HG03045 (cell line): ENCODE measurements at regions not wholly inside any gene's neighbourhood (a gene's known extent, or its start where the extent isn't known, plus 50 kb on each side); places are given as distances from the start of the nearest gene placed in this dataset.

Experiments used
- ATAC-seq: cut with Tn5 transposase; IDR thresholded peaks from one replicate; pipeline ENCODE4 v1.9.1; 2021; ENCODE audit warnings: mild to moderate bottlenecking, moderate library complexity; ENCODE audit not compliant: unreplicated experiment

GRCh38 chr15:46386356-46386755 lies 751.5 kb downstream of the SQOR start:
- no peak for ATAC-seq

- no peak for ATAC-seq
These were observed 754.9 kb downstream of the SQOR start for GRCh38 chr15:46389739-46390138.

GRCh38 chr15:46394463-46394862 lies 759.6 kb downstream of the SQOR start:
- no peak for ATAC-seq

GRCh38 chr15:46408312-46408711 lies 773.5 kb downstream of the SQOR start:
- no peak for ATAC-seq

GRCh38 chr15:46409841-46410301 lies 775.0 kb downstream of the SQOR start:
- no peak for ATAC-seq

GRCh38 chr15:46410705-46411104 lies 775.9 kb downstream of the SQOR start:
- ATAC-seq = no peak

- no peak for ATAC-seq
These were observed 777.1 kb downstream of the SQOR start for GRCh38 chr15:46411900-46412299.

GRCh38 chr15:46413799-46414198 lies 779.0 kb downstream of the SQOR start:
- no peak for ATAC-seq

- ATAC-seq = no peak
These were observed 781.7 kb downstream of the SQOR start for GRCh38 chr15:46416544-46416943.

GRCh38 chr15:46420990-46421389 lies 786.2 kb downstream of the SQOR start:
- ATAC-seq = no peak

GRCh38 chr15:46441294-46442062 lies 806.6 kb downstream of the SQOR start:
- ATAC-seq = no peak

GRCh38 chr15:46442184-46442583 lies 807.4 kb downstream of the SQOR start:
- ATAC-seq = no peak

- no peak for ATAC-seq
These were observed 808.2 kb downstream of the SQOR start for GRCh38 chr15:46442901-46443590.

- no peak for ATAC-seq
These were observed 815.4 kb downstream of the SQOR start for GRCh38 chr15:46450112-46450809.

- ATAC-seq = no peak
These were observed 816.0 kb downstream of the SQOR start for GRCh38 chr15:46450810-46451182.

- ATAC-seq = no peak
These were observed 817.5 kb downstream of the SQOR start for GRCh38 chr15:46452297-46452820.

- ATAC-seq = no peak
These were observed 821.6 kb downstream of the SQOR start for GRCh38 chr15:46456456-46456855.

- ATAC-seq = no peak
These were observed 825.7 kb downstream of the SQOR start for GRCh38 chr15:46460431-46461094.

- no peak for ATAC-seq
These were observed 826.6 kb downstream of the SQOR start for GRCh38 chr15:46461416-46461815.

- no peak for ATAC-seq
These were observed 832.2 kb downstream of the SQOR start for GRCh38 chr15:46467041-46467440.

GRCh38 chr15:46471096-46471495 lies 836.3 kb downstream of the SQOR start:
- ATAC-seq = no peak
